GM12892 (cell line): ENCODE measurements at regions not wholly inside any gene's neighbourhood (a gene's known extent, or its start where the extent isn't known, plus 50 kb on each side); places are given as distances from the start of the nearest gene placed in this dataset.

Experiments used
- DNase-seq: peaks from one replicate; pipeline ENCODE4 v3.0.0; 2011; ENCODE audit not compliant: insufficient read length
- FAIRE-seq: peaks from 2 replicates; lab custom pipeline; 2011; peaks lifted over from hg19 to GRCh38; lab: Jason Lieb, UNC
- POLR2A ChIP-seq: IDR thresholded peaks from 2 replicates; pipeline ENCODE4 v1.6.1; 2011; ENCODE audit warnings: low read depth, low read length, control low read depth
- POLR2AphosphoS5 ChIP-seq: IDR thresholded peaks from 2 replicates; pipeline ENCODE4 v1.6.1; 2011; ENCODE audit warnings: low read depth, low read length, control low read depth
- TAF1 ChIP-seq: IDR thresholded peaks from 2 replicates; pipeline ENCODE4 v1.6.1; 2011; ENCODE audit warnings: low read depth, mild to moderate bottlenecking, control low read depth, low read length, borderline replicate concordance

GRCh38 chr4:1536579-1537409, 130.6 kb upstream of the NKX1-1 start:
- DNase-seq (no peak), FAIRE-seq (no peak)
- TF ChIP-seq TAF1 = no peak
- no peak for TF ChIP-seq POLR2A
- TF ChIP-seq POLR2AphosphoS5 = no peak

GRCh38 chr4:1535926-1536578, 129.8 kb upstream of the NKX1-1 start:
- DNase-seq (no peak), FAIRE-seq (no peak)
- TF ChIP-seq TAF1 (no peak), POLR2AphosphoS5 (no peak), POLR2A (no peak)

DNA sequence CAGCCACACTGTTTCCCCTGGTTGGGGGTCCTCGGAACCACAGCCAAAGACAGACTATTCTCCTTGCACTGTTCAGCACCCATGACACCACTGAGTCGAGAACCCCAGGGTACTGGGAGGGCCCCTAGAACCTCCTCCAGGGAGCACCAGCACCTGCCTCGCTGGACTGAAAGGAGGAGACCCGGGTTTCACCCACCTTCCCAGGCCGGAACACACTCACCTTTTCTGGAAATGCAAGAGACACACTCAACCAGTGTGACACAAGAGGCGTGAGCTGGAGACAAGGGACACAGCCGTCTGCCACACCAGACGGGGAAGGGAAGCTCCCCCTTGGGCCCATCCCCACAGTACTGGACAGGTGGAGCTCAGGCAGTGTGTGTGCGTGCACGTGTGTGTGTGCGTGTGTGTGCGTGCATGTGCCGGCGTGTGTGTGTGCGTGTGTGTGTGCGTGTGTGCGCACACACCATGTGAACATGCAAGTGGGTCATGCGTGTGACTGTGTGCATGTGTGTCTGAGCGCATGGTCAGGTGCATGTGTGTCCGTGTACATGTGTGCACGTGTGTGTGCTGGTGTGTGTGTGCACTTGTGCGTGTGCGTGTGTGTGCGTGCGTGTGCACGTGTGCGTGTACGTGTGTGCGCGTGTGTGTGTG, 128.8 kb upstream of the NKX1-1 start:
- DNase-seq (no peak), FAIRE-seq (no peak)
- TF ChIP-seq POLR2AphosphoS5 = no peak
- TF ChIP-seq TAF1 = no peak
- TF ChIP-seq POLR2A = no peak

DNA sequence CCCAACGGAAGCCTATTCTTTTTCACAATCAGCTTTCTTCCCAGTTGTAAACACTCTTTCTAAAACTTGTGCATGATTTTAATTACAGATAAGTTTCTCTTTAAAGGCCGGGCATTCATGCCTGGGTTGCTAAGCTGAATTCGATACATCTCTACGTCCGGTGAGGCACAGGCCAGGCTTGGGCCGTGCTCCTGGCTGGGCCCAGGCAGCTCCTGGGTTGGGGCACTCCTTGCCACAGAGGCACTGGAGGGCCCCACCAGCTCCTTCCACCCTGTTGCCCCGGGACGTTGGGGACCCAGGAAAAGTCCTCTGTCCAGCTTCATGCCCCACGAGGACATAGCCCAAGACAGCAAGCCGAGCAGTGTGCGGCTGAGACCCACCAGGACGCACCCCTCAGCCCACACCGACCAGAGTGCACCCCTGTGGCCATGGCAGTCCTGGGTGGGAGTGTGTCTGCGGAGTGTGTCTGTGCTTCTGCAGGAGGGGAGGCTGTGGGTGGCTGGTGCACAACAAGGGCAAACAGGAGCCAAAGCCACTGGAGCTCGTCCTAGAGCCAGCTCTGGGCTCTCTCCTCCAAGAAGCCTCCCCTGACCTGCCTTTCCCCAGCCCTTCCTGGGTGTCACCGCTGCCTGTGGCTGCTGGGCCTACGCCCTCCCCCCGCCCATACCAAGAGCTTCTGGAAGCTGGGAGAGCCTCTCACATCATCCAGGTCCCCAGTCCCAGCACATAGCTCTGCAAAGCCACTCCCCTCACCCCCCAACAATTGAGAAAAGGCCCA, 128.0 kb upstream of the NKX1-1 start:
- FAIRE-seq (no peak), DNase-seq (no peak)
- TF ChIP-seq TAF1 (no peak), POLR2A (no peak), POLR2AphosphoS5 (no peak)

- TF ChIP-seq POLR2A (no peak), TAF1 (no peak), POLR2AphosphoS5 (no peak)
- FAIRE-seq = no peak
- DNase-seq = no peak
These were observed 127.3 kb upstream of the NKX1-1 start for GRCh38 chr4:1533501-1534064.

GRCh38 chr4:1532549-1533395, 126.5 kb upstream of the NKX1-1 start:
- DNase-seq = no peak
- no peak for TF ChIP-seq TAF1
- TF ChIP-seq POLR2A = no peak
- no peak for TF ChIP-seq POLR2AphosphoS5
- FAIRE-seq = no peak

- no peak for DNase-seq
- no peak for FAIRE-seq
- TF ChIP-seq POLR2AphosphoS5 (no peak), TAF1 (no peak), POLR2A (no peak)
These were observed 125.7 kb upstream of the NKX1-1 start for GRCh38 chr4:1531683-1532548.

GRCh38 chr4:1530356-1530755, 124.1 kb upstream of the NKX1-1 start:
- FAIRE-seq (no peak), DNase-seq (no peak)
- TF ChIP-seq POLR2A (no peak), POLR2AphosphoS5 (no peak), TAF1 (no peak)

DNA sequence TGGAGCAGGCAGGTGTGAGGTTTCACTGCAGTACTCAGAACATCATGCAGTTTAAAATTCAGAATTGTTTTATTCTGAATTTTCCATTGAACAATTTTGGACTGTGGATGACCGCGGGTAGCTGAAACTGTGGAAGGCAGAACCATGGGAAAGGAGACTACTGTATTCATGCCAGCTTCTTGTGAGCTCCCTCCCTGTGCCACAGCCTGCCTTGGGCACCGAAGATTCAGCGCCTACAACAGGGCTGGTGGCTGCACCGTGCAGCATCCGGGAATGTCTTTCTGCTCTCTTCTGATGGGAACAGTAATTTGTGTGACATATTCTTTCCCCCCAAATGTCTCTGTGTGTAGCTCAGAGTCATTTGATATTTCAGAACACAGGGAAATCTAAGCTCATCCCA, 118.5 kb upstream of the NKX1-1 start:
- DNase-seq (no peak), FAIRE-seq (no peak)
- TF ChIP-seq POLR2AphosphoS5 (no peak), POLR2A (no peak), TAF1 (no peak)
